HEK293 (cell line): ENCODE measurements at regions not wholly inside any gene's neighbourhood (a gene's known extent, or its start where the extent isn't known, plus 50 kb on each side); places are given as distances from the start of the nearest gene placed in this dataset.

Source experiments
- ZNF248 ChIP-seq: fragments of 450-650 bp; formaldehyde crosslinking; IDR thresholded peaks from 2 replicates; pipeline ENCODE4 v1.5.1; 2017; ENCODE audit warnings: missing biosample characterization, missing genetic modification characterization
- ZNF677 ChIP-seq: fragments of 450-650 bp; IDR thresholded peaks from 2 replicates; pipeline ENCODE4 v1.5.0; 2018; ENCODE audit warnings: missing biosample characterization, mild to moderate bottlenecking, missing genetic modification characterization, moderate library complexity
- ZNF830 ChIP-seq: fragments of 450-650 bp; IDR thresholded peaks from 2 replicates; pipeline ENCODE4 v1.5.0; 2018; ENCODE audit warnings: missing biosample characterization, missing genetic modification characterization, low read depth, mild to moderate bottlenecking, moderate library complexity

DNA sequence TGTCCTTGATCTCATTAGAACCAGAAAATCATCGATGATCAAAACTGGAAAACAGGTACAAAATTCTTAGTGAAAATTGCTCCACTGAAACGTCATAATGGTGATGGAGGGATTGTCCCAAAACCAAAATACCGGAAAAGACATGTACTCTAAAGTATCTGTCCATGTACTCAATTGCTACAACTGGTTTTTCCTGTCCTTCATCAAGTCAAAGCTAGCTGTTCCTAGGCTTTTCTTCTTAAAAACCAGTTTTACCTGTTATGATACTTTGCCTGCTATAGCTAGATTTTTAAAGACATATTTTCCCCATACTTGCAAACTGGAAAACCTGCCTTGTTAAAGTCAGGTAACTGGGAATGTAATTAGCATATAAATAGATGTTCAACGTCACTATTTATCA, 50.5 kb upstream of the LRRC1 start:
- TF ChIP-seq ZNF677 (tag by site-specific recombination) (no peak), ZNF830 (tag by site-specific recombination) (no peak), ZNF248 (tag by site-specific recombination) (no peak)
